ENCODE measurements at regions not wholly inside any gene's neighbourhood (a gene's known extent, or its start where the extent isn't known, plus 50 kb on each side); places are given as distances from the start of the nearest gene placed in this dataset.

DNA sequence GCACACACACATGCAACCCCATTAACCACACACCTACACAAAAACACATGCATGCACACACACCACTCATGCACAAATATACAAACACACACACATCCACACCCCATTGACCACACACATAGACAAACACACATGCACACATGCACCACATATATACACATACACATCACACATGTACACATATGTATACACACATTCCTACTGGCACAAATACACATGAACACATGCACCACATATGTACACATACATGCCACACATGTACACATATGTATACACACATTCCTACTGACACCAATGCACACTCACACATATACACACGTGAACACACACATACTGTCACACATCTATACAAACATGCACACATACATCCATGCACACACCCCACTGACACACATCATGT lies 212.5 kb upstream of the PPP2R2D start:
- TF ChIP-seq, protein P1, sequence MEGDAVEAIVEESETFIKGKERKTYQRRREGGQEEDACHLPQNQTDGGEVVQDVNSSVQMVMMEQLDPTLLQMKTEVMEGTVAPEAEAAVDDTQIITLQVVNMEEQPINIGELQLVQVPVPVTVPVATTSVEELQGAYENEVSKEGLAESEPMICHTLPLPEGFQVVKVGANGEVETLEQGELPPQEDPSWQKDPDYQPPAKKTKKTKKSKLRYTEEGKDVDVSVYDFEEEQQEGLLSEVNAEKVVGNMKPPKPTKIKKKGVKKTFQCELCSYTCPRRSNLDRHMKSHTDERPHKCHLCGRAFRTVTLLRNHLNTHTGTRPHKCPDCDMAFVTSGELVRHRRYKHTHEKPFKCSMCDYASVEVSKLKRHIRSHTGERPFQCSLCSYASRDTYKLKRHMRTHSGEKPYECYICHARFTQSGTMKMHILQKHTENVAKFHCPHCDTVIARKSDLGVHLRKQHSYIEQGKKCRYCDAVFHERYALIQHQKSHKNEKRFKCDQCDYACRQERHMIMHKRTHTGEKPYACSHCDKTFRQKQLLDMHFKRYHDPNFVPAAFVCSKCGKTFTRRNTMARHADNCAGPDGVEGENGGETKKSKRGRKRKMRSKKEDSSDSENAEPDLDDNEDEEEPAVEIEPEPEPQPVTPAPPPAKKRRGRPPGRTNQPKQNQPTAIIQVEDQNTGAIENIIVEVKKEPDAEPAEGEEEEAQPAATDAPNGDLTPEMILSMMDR (IDR thresholded peaks at IDR 0.05; ENCODE audit: low read length) = no peak
- TF ChIP-seq EZH2 (optimal IDR thresholded peaks at IDR 0.05; ENCODE audit: low read depth, low read length) = no peak

Data from MM.1S (cell line).